B cell (primary cell): ENCODE measurements at regions not wholly inside any gene's neighbourhood (a gene's known extent, or its start where the extent isn't known, plus 50 kb on each side); places are given as distances from the start of the nearest gene placed in this dataset.

Source experiments
- ATAC-seq: fragments of 200-7000 bp; cut with Tn5 transposase; one replicate; pipeline ENCODE4 v1.10.0; 2021; ENCODE audit warnings: low read depth, mild to moderate bottlenecking, moderate number of reproducible peaks, moderate library complexity
- CTCF ChIA-PET: fragments of 350-600 bp; sonication (Branson Sonifier 250); formaldehyde crosslinking; loops from one replicate; lab custom pipeline; 2021; ENCODE audit warnings: antibody characterized with exemption, inconsistent platforms; lab: Charles Lee
- POLR2A ChIA-PET: fragments of 350-600 bp; sonication (Branson Sonifier 250); formaldehyde crosslinking; loops from one replicate; lab custom pipeline; 2021; ENCODE audit warnings: antibody characterized with exemption; lab: Charles Lee
- DNase-seq: peaks from one replicate; pipeline ENCODE4 v3.0.0; 2013
- H2AFZ ChIP-seq: 2 replicates; pipeline ENCODE4 v1.6.1; 2012; ENCODE audit warnings: mild to moderate bottlenecking, low read depth, low read length; ENCODE audit not compliant: insufficient read depth, poor library complexity, severe bottlenecking
- H3K27ac ChIP-seq, 2 donors: 1 replicate in 1 of 2; 2 replicates in 1 of 2; pipeline ENCODE4 v1.5.1; 2012 to 2013; ENCODE audit warnings: low read length in 2 of 2, mild to moderate bottlenecking in 2 of 2, moderate library complexity in 1 of 2
- H3K27me3 ChIP-seq, 4 experiments: fragments of 200-600 bp in 1 of 4; sonication (generic) in 1 of 4; replicated peaks in 1 of 4; 1 replicate in 2 of 4; 2 replicates in 2 of 4; pipeline versions ENCODE4 v1.6.1 to v1.7.0; 2013 to 2016; ENCODE audit warnings: low read length in 3 of 4, mild to moderate bottlenecking in 2 of 4, mixed read lengths in 1 of 4, moderate library complexity in 1 of 4; ENCODE audit not compliant: insufficient read depth in 4 of 4, control insufficient read depth in 3 of 4; ENCODE audit errors: control extremely low read depth in 1 of 4
- H3K36me3 ChIP-seq, 2 experiments: replicated peaks in 1 of 2; 1 replicate in 1 of 2; 2 replicates in 1 of 2; pipeline versions ENCODE4 v1.6.1 to v1.7.1; 2013; ENCODE audit warnings: low read length in 1 of 2; ENCODE audit not compliant: insufficient read depth in 2 of 2, control insufficient read depth in 1 of 2; ENCODE audit errors: control extremely low read depth in 1 of 2, extremely low read depth in 1 of 2
- H3K4me1 ChIP-seq, 2 donors: fragments of 200-600 bp in 1 of 2; sonication (generic) in 1 of 2; 1 replicate in 1 of 2; 2 replicates in 1 of 2; pipeline versions ENCODE4 v1.5.1 to v1.6.1; 2013 to 2017; ENCODE audit warnings: low read length in 2 of 2; ENCODE audit not compliant: control insufficient read depth in 2 of 2, insufficient read depth in 2 of 2
- H3K4me2 ChIP-seq: replicated peaks from 2 replicates; pipeline ENCODE3; 2012; ENCODE audit warnings: mild to moderate bottlenecking, low read depth, low read length; ENCODE audit not compliant: poor library complexity, severe bottlenecking
- H3K4me3 ChIP-seq, 5 experiments: fragments of 200-600 bp in 1 of 5; sonication (generic) in 1 of 5; 1 replicate in 3 of 5; 2 replicates in 2 of 5; pipeline versions ENCODE4 v1.5.1 to v1.7.0; 2011 to 2016; ENCODE audit warnings: low read length in 4 of 5, mild to moderate bottlenecking in 4 of 5, low read depth in 2 of 5, control low read depth in 1 of 5, moderate library complexity in 1 of 5; ENCODE audit not compliant: insufficient read depth in 1 of 5; ENCODE audit errors: control extremely low read depth in 1 of 5, extremely low read depth in 1 of 5
- H3K79me2 ChIP-seq: fragments of 200-600 bp; sonication (generic); one replicate; pipeline ENCODE4 v1.6.0; 2016; ENCODE audit warnings: low read length; ENCODE audit not compliant: control insufficient read depth, insufficient read depth
- H3K9ac ChIP-seq: fragments of 200-600 bp; sonication (generic); 2 replicates; pipeline ENCODE4 v1.6.1; 2017; ENCODE audit warnings: mild to moderate bottlenecking, low read length, moderate library complexity
- H3K9me3 ChIP-seq, 3 donors: one replicate each; pipeline versions ENCODE4 v1.6.1 to v1.7.1; 2013; ENCODE audit warnings: low read length in 2 of 3; ENCODE audit not compliant: control insufficient read depth in 2 of 3, insufficient read depth in 1 of 3; ENCODE audit errors: control extremely low read depth in 1 of 3
- H4K20me1 ChIP-seq: 2 replicates; pipeline ENCODE4 v1.6.0; 2012; ENCODE audit warnings: mild to moderate bottlenecking, low read length; ENCODE audit not compliant: insufficient read depth, control insufficient read depth, poor library complexity, severe bottlenecking
- H3K27ac Mint-ChIP-seq: one replicate; pipeline ENCODE4 v1.8.0; 2021; ENCODE audit warnings: mixed read lengths
- H3K27me3 Mint-ChIP-seq: one replicate; pipeline ENCODE4 v1.8.0; 2021; ENCODE audit warnings: mixed read lengths
- H3K4me1 Mint-ChIP-seq: one replicate; pipeline ENCODE4 v1.8.0; 2021; ENCODE audit warnings: mixed read lengths
- H3K4me3 Mint-ChIP-seq: one replicate; pipeline ENCODE4 v1.8.0; 2021; ENCODE audit warnings: mixed read lengths
- H3K9me3 Mint-ChIP-seq: one replicate; pipeline ENCODE4 v1.8.0; 2022; ENCODE audit warnings: mixed read lengths; ENCODE audit not compliant: insufficient read depth
- CTCF ChIP-seq: fragments of 200-600 bp; IDR thresholded peaks from one replicate; pipeline ENCODE4 v1.8.0; 2022; ENCODE audit warnings: antibody characterized with exemption, mild to moderate bottlenecking
- EZH2 ChIP-seq: IDR thresholded peaks from 2 replicates; pipeline ENCODE4 v1.6.1; 2012; ENCODE audit warnings: borderline replicate concordance, low read depth, mild to moderate bottlenecking, moderate library complexity, low read length; ENCODE audit not compliant: insufficient read depth, poor library complexity, severe bottlenecking
- WGBS: methylation state at CpG from one replicate; pipeline ENCODE4 v1.1.5; 2013; ENCODE audit warnings: missing lambda C conversion rate; ENCODE audit not compliant: insufficient coverage; 5-methylcytosine and 5-hydroxymethylcytosine counted together
- intact Hi-C: fragments of 100-400 bp; cut with micrococcal nuclease; formaldehyde crosslinking; loops from one replicate; pipeline ENCODE4 v1.10.0; 2022

- no peak overlapping the region for H2AFZ ChIP-seq
- H3K27ac Mint-ChIP-seq: no peak overlapping the region
These were observed 1780.5 kb upstream of the MIR17HG start for GRCh38 chr13:89567025-89567424.

GRCh38 chr13:89568276-89568675, 1779.2 kb upstream of the MIR17HG start:
- ChIA-PET CTCF (no interaction called here), POLR2A (no interaction called here)
- ATAC-seq: no peak
- Mint-ChIP-seq H3K9me3 (peaks cover 7% of the 10 kb centered on the region), H3K4me1 (no peaks in the 10 kb centered on the region), H3K4me3 (no peak overlapping the region), H3K27me3 (no peaks in the 10 kb centered on the region), H3K27ac (no peak overlapping the region)
- no peaks in the 10 kb centered on the region for H3K4me1 ChIP-seq
- H3K79me2 ChIP-seq: no peaks in the 10 kb centered on the region
- WGBS: no CpG with 5 or more reads among the region's 2 CpGs
- H3K4me3 ChIP-seq: no peak overlapping the region
- H3K27me3 ChIP-seq: no peaks in the 10 kb centered on the region
- no peak overlapping the region for H3K4me2 ChIP-seq
- no peak overlapping the region for H2AFZ ChIP-seq
- H4K20me1 ChIP-seq: no peaks in the 10 kb centered on the region
- H3K27ac ChIP-seq: no peak overlapping the region
- TF ChIP-seq EZH2 (no peak), CTCF (no peak)
- no peak overlapping the region for H3K9ac ChIP-seq
- no peaks in the 10 kb centered on the region for H3K36me3 ChIP-seq
- H3K9me3 ChIP-seq: peaks cover 0 to 1% (median 0%) of the 10 kb centered on the region in 3 donors
- DNase-seq: no peak
- intact Hi-C loops: no loop called here

More at GRCh38 chr13:89567025-89567424, 1780.5 kb upstream of the MIR17HG start:
- no peaks in the 10 kb centered on the region for H3K4me1 Mint-ChIP-seq
- Histone ChIP-seq H3K9me3 (peaks cover 0 to 2% (median 0%) of the 10 kb centered on the region in 3 donors), H4K20me1 (no peaks in the 10 kb centered on the region), H3K4me1 (no peaks in the 10 kb centered on the region), H3K4me2 (no peak overlapping the region), H3K27ac (no peak overlapping the region), H3K36me3 (no peaks in the 10 kb centered on the region), H3K4me3 (no peak overlapping the region), H3K27me3 (no peaks in the 10 kb centered on the region), H3K79me2 (no peaks in the 10 kb centered on the region), H3K9ac (no peak overlapping the region)
- ATAC-seq (no peak), DNase-seq (no peak)
- TF ChIP-seq EZH2: no peak
- no peak for TF ChIP-seq CTCF
- POLR2A ChIA-PET: no interaction called here
- intact Hi-C loops: no loop called here
- H3K9me3 Mint-ChIP-seq: peaks cover 5% of the 10 kb centered on the region
- CTCF ChIA-PET: no interaction called here
- no peaks in the 10 kb centered on the region for H3K27me3 Mint-ChIP-seq
- no CpG with 5 or more reads among the region's 4 CpGs for WGBS
- H3K4me3 Mint-ChIP-seq: no peak overlapping the region
